Erythroblast (primary cell): ENCODE measurements at regions not wholly inside any gene's neighbourhood (a gene's known extent, or its start where the extent isn't known, plus 50 kb on each side); places are given as distances from the start of the nearest gene placed in this dataset.

ENCODE experiments used
- DNase-seq, 2 experiments: peaks; one replicate each; lab custom pipeline; 2025; lab: John Stamatoyannopoulos, UW
- GATA1 ChIP-seq: IDR thresholded peaks from 2 replicates; pipeline ENCODE4 v1.6.1; 2011; ENCODE audit warnings: low read depth, mild to moderate bottlenecking, control low read depth, low read length, moderate library complexity
- POLR2A ChIP-seq: IDR thresholded peaks from 2 replicates; pipeline ENCODE4 v1.6.1; 2011; ENCODE audit warnings: mild to moderate bottlenecking, low read length

DNA sequence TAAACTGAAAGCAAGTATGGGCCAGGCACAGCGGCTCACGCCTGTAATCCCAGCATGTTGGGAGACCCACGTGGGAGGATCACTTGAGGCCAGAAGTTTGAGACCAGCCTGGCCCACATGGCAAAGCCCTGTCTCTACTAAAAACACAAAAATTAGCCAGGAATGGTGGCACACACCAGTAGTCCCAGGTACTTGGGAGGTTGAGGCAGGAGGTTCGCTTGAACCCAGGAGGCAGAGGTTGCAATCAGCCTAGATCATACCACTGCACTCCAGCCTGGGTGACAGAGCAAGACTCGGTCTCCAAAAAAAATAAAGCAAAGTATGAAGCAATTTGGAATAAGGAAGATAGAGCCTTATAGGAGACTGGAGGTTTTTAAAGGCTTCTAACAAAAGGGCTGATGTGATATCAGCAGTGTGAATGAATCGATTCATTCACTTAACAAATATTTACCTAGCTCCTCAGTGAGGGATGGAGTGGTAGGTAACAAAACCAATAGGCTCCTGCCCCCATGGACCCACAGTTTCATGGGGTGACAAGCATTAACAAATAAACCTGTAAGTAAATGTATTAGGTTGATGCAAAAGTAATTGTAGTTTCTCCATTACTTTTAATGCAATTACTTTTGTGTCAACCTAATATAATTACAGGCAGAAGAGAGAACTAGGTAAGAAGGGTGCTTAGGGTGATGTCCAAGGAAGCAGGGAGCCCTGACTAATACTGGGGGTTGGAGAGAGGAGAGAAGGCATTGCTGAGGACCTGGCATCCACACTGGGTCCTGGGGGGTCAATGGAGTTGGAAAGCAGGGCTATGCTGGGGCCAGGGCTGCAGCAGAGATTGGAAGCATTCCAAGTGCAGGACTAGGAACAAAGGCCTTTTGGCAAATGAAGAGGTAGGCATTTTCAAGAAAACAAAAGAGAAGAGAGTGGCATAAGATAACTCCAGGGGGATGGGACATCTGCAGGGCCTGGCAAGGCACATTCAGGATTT, 195.4 kb upstream of the ARL4C start:
- DNase-seq: no peak
- TF ChIP-seq GATA1 (no peak), POLR2A (no peak)

DNA sequence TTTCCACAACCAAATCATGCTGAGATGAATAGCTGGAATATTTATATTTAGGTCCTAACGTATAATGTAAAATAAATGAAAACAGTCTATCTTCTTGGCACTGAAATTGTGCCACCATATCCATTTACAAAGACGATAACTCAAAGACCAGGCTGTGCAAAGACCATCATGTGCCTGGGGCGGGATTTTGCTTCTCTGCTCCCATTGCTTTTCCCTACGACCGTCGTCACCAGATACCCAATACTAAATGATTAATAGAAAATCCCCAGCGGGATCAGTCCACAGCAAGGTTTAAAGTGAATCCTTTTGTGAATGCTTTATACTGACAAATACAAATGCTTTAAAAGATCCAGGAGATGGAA, 194.3 kb upstream of the ARL4C start:
- no peak for TF ChIP-seq GATA1
- no peak for TF ChIP-seq POLR2A
- no peak for DNase-seq

DNA sequence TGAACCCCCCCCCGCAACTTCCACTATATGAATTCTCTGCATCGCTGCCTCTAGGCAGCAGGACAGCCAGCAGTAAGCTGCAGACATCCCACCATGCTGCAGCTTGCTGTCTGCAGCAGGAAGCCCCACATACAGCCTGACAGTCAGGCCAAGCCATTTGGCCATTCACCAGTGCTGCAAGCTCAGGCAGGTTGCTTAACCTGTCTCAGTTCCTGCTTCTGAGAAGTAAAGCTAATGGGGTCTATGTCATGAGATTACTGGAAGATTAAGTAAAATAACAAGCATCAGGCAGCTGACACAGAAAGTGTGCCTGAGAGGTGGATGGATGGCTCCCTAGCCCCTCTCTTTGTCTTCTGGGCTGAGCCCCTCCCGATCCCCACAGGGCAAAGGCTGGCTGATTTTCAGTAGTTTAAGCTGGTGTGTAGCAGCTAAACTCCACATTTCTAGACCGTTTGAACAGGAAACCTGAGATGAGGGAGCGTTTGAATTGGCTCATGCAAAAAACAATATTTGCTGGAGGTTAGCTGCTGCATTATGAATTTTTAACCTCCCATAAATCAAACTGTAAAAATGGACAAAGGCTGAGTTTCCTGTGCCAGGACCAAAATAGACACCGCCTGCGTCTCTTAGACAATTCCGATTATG, 193.8 kb upstream of the ARL4C start:
- no peak for DNase-seq
- TF ChIP-seq GATA1 (no peak), POLR2A (no peak)

DNA sequence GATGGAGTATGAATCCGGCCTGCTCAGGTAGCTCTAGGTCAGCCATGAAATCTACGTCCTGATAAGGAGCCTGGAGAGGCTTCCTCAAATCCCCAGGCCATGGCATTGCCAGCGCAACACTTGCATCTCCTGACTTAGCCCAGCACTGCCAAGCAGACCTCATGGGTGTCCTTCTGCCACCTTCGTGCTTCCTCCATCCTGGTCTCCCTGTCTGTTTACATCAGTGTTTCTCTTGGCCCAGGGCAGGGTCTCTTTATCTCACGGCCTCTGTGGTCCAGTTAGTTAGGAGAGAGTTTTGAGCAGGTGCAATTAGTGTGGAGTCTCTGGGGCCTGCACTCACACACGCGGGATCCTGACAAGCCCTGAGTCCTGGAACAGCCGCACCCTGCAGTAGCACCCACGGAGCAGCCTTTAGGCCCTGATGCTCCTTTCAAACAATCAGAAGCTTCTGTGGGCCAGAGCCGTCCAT, 193.1 kb upstream of the ARL4C start:
- no peak for DNase-seq
- TF ChIP-seq GATA1 (no peak), POLR2A (no peak)

DNA sequence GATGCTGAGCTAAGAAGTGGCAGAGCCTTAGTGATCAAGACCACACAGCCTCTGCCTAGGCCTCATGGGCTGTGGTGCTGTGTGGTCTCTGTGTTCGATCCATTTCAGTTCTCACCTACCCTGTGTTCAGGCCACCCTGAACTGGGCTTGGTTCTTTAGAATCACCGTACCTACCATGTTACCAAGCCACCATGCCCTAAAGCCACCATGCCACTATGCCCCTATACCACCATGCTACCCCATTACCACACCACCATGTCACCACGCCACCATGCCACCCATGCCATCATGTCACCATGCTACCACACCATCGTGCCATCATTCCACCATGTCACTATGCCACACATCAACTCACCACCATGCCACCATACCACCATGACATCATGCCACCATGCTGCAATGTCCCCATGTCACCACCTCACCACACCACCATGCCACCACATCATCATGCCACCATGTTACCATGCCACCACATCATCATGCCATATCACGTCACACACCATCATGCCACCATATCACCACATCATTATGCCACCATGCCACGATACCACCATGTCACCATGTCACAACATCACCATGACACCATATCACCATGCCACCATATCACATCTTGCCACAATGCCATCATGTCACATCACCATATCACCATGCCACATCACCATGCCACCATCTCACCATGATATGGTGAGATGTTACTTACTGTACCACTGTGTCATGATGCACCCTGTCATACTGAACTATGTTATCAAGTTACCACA, 191.0 kb upstream of the ARL4C start:
- no peak for DNase-seq

DNA sequence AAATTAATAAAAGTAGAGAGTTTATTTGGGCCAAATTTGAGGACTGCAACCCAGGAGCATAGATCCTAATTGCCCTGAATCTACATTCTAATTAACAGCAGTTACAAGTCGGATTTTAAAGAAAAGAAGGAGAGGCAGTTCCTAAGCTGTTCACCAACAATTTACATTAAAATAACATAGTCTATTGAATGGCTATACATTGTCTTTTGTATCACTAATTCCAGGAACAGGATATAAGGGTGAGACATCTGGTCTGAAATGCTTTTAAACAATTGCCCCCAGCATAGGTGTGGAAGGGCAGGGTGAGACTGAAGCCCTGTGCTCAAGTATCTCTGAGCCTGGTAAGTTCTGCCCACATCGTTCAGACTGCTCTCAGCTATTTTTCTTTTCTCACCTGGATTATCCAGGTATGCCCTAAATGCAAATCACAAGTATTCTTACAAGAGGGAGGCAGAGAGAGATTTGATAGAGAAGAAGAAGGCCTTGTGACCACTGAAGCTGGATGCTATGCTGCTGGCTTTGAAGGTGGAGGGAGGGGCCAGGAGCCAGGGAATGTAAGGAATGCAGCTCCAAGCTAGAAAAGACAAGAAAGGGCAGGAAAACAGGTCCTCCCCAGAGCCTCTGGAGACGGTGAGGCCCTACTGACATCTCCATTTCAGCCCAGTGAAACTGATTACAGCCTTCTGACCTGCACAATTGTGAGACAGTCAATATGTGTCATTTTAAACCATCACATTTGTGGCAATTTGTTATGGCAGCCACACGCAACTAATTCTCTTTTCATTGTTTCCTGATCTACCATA, 189.4 kb upstream of the ARL4C start:
- TF ChIP-seq POLR2A: no peak

More for the DNA sequence above, 191.0 kb upstream of the ARL4C start:
- TF ChIP-seq POLR2A (no peak), GATA1 (no peak)

DNA sequence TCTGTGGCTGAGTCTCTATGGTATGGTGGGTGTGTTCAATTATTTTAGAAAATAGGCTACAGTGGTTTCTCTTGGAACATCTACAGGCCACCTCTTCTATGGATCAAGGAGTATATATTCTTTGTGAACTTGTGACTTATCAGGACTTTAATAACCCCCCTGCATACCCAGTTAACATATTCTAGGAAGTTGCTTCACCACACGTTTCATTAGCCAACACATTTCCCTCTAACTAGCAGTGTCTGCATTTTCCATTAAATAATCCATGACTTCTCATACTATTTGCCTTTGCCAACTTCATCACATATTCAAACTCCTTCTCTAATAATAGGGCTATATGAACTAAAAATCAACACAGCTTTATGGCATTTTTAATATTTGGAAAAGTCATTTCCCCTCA, 187.6 kb upstream of the ARL4C start:
- DNase-seq: no peak
- TF ChIP-seq GATA1 (no peak), POLR2A (no peak)

More for the DNA sequence above, 189.4 kb upstream of the ARL4C start:
- no peak for DNase-seq

DNA sequence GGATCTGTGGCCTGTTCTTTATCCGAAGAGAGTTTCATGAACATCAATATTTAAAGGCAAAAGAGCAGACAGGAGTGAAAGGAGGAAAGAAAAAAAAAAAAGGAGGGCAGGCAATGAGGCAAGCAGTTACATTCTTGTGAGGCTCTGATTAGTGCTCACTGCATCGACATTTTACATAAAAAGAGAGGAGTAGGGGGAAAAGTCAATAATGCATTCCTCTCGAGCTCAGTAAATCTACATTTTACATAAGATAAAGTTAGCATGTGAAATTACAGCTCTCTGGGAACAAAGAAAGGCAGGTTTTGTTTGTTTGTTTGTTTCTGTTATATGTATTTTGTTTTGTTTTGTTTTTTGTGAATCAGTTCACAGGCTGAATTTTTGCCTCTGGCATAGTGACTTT, 187.1 kb upstream of the ARL4C start:
- DNase-seq: no peak
- TF ChIP-seq POLR2A: no peak
- no peak for TF ChIP-seq GATA1

DNA sequence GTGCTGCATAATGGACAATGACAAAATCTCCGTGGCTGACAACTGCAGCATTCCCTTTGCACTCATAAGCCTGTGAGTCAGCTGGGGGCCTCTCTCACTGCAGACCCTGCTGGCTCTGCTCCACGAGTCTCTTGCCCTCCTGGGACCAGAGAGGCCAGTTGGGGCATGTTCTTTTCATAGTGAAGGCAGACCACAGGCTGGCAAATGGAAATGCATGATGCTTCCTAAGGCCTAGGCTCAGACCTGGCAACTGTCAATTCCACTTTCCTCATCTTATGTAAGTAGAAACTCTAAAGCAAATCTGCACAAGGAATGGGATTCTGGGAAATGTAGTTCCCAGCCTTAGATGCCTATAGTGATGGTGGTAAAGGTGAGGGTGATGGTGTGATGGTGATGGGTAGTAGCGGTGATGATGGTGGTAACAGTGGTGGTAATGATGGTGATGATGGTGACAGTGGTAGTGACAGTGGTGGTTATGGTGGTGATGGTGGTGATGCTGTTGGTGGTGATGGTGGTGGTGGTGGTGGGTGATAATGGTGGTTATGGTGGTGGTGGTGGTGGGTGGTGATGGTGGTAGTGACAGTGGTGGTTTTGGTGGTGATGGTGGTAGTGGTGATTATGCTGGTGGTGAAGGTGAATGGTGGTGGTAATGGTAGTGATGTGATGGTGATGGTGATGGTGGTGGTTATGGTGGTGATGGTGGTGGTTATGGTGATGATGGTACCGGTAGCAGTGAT, 185.8 kb upstream of the ARL4C start:
- DNase-seq: no peak
- TF ChIP-seq POLR2A: no peak
- no peak for TF ChIP-seq GATA1

DNA sequence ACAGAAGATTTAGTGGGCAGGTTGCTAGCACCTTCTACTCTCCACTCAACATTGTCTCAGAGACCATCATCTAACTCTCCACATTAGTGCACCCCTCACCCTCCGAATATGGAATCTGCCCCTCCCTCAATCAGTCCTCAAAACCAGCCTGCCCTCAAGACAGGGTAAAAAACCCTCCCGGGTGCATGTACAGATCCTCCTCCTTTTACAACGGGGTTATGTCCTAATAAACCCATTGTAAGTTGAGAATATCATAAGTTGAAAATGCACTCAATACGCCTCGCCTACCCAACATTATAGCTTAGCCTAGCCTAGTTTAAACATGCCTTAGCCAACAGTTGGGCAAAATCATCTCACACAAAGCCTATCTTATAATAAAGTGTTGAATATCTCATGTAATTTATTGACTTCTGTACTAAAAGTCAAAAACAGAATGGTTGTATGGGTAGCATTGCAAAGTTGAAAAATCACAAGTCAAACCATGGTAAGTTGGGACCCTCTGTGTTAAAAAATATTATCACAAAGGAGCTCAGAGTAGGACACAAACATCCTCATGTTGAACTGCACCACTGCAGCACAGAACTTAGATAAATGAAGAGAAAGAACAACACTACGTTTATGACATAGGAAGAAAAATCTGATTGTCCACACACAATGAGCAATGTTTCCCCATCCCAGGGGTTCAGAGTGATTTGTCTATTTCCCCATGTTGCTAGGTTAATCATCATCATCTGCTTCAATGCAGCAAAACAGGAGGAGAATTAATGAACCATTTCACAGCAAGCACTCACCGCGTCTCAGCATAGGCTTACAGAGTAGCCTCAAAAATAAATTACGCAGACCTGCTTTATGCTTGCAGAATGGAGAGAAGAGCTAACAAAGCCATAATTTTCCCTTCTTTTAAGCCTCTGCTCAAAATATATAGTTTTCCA, 184.1 kb upstream of the ARL4C start:
- DNase-seq: no peak
- TF ChIP-seq GATA1 (no peak), POLR2A (no peak)

DNA sequence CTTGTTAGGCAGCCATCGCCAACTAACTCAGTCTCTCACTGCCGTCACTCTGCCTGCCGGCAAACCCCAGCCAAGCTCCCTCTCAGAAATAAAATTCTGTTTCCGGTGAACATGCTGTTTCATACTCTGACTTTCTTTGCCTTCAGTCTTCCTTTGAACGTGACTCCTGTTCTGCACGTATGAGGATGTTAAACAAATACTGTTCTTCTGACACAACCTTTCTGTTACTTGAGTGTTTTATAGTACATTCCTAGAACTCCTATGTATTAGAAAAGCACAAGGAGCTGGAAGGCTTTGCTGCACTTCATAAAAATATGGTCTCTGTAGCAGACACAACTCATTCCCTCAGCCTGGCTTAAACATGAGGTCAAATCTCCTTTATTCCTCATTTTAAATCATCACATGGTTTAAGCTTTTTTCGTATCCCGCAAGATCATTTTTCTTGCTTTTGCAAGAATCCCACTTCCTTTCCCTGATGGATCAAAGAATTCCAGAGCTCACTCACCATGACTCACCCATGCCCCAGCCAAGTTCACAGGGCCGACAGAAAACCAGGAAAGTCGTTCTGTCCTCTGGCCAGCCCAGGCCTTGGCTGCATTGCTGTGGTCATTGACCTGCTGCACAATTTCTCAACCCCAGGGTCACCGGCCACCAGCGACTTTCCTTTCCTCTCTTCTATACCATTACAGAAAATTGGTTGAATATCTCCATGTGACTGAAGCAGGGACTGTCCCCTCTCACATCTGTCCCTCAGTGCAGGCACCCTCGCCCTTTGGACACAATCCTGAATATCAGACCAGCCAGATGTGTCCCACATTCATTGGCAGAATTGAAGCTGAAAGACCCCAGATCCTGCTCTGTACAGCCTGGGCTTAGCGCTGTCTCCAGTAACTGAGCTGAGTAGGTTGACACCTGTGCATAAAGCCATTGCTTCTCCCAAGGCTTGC, 183.1 kb upstream of the ARL4C start:
- no peak for DNase-seq

More for the DNA sequence above, 183.1 kb upstream of the ARL4C start:
- TF ChIP-seq POLR2A (no peak), GATA1 (no peak)
